Ishikawa (cell line): ENCODE measurements at regions not wholly inside any gene's neighbourhood (a gene's known extent, or its start where the extent isn't known, plus 50 kb on each side); places are given as distances from the start of the nearest gene placed in this dataset.

Experiments used
- CREB1 ChIP-seq: IDR thresholded peaks from 2 replicates; pipeline ENCODE4 v1.6.1; 2012; ENCODE audit warnings: low read depth
- EGR1 ChIP-seq: IDR thresholded peaks from 2 replicates; pipeline ENCODE4 v1.6.1; 2012
- EP300 ChIP-seq: IDR thresholded peaks from 2 replicates; pipeline ENCODE4 v1.6.1; 2012; ENCODE audit warnings: borderline replicate concordance
- FOXM1 ChIP-seq: IDR thresholded peaks from 2 replicates; pipeline ENCODE4 v1.6.1; 2012; ENCODE audit warnings: low read depth, borderline replicate concordance
- NFIC ChIP-seq: IDR thresholded peaks from 2 replicates; pipeline ENCODE4 v1.6.1; 2012
- RAD21 ChIP-seq: IDR thresholded peaks from 2 replicates; pipeline ENCODE4 v1.6.1; 2012; ENCODE audit warnings: low read depth
- REST ChIP-seq: IDR thresholded peaks from 2 replicates; pipeline ENCODE4 v1.6.1; 2012; ENCODE audit warnings: low read depth, mild to moderate bottlenecking
- TAF1 ChIP-seq: IDR thresholded peaks from 2 replicates; pipeline ENCODE4 v1.6.1; 2012; ENCODE audit warnings: low read depth, mild to moderate bottlenecking
- TCF12 ChIP-seq: IDR thresholded peaks from 2 replicates; pipeline ENCODE4 v1.6.1; 2012; ENCODE audit warnings: low read depth
- YY1 ChIP-seq: IDR thresholded peaks from 2 replicates; pipeline ENCODE4 v1.6.1; 2012; ENCODE audit warnings: low read depth

GRCh38 chr5:82938901-82939725 lies 138.1 kb downstream of the TMEM167A start:
- TF ChIP-seq YY1, result no peak
- no peak for TF ChIP-seq EP300
- no peak for TF ChIP-seq TCF12
- TF ChIP-seq CREB1, result no peak
- TF ChIP-seq TAF1, result no peak
- TF ChIP-seq FOXM1, result no peak
- TF ChIP-seq EGR1, result no peak
- TF ChIP-seq REST, result no peak
- no peak for TF ChIP-seq RAD21
- TF ChIP-seq NFIC, result no peak
